ENCODE measurements at regions not wholly inside any gene's neighbourhood (a gene's known extent, or its start where the extent isn't known, plus 50 kb on each side); places are given as distances from the start of the nearest gene placed in this dataset.

GRCh38 chr14:101057394-101057793 lies 153.9 kb upstream of the RTL1 start:
- Histone ChIP-seq H2AFZ (ENCODE audit: low read depth, low read length) (no peak overlapping the region), H3K27ac (ENCODE audit: low read length) (no peak overlapping the region), H4K20me1 (ENCODE audit: insufficient read depth) (no peaks in the 10 kb centered on the region), H3K27me3 (ENCODE audit: insufficient read depth, low read depth, low read length) (no peaks in the 10 kb centered on the region), H3K36me3 (ENCODE audit: insufficient read depth, low read length) (no peaks in the 10 kb centered on the region), H3K9me3 (ENCODE audit: low read length) (peaks cover under 1% of the 10 kb centered on the region), H3K9me2 (ENCODE audit: insufficient read depth, low read length) (no peaks in the 10 kb centered on the region), H3K79me2 (replicated peaks; ENCODE audit: insufficient read depth, low read length) (no peaks in the 10 kb centered on the region), H3F3A (ENCODE audit: insufficient read depth, low read length, poor library complexity, severe bottlenecking) (no peaks in the 10 kb centered on the region), H3K4me3 (ENCODE audit: low read length) (no peak overlapping the region), H3K9ac (ENCODE audit: low read length) (no peak overlapping the region), H3K4me2 (ENCODE audit: low read length) (no peak overlapping the region)
- TF ChIP-seq EP300 (conservative IDR thresholded peaks at IDR 0.05; ENCODE audit: poor library complexity, severe bottlenecking) (no peak), TAF1 (IDR thresholded peaks at IDR 0.05; ENCODE audit: low read depth) (no peak), POLR2AphosphoS5 (IDR thresholded peaks at IDR 0.05) (no peak), EZH2 (IDR thresholded peaks at IDR 0.05; ENCODE audit: borderline replicate concordance, insufficient read depth, low read length, poor library complexity, severe bottlenecking) (no peak), MXI1 (conservative IDR thresholded peaks at IDR 0.05; ENCODE audit: poor library complexity, severe bottlenecking) (no peak), SMC3 (conservative IDR thresholded peaks at IDR 0.05; ENCODE audit: poor library complexity) (no peak), RAD21 (conservative IDR thresholded peaks at IDR 0.05) (no peak), CTCF (IDR thresholded peaks at IDR 0.05; ENCODE audit: poor library complexity, severe bottlenecking) (no peak), REST (IDR thresholded peaks at IDR 0.05; ENCODE audit: borderline replicate concordance) (no peak)

GRCh38 chr14:101058571-101058970 lies 155.0 kb upstream of the RTL1 start:
- H3K4me3 ChIP-seq (ENCODE audit: low read length) = no peak overlapping the region
- H3K27ac ChIP-seq (ENCODE audit: low read length) = no peak overlapping the region
- H3F3A ChIP-seq (ENCODE audit: insufficient read depth, low read length, poor library complexity, severe bottlenecking) = no peaks in the 10 kb centered on the region
- no peak for TF ChIP-seq EZH2 (IDR thresholded peaks at IDR 0.05; ENCODE audit: borderline replicate concordance, insufficient read depth, low read length, poor library complexity, severe bottlenecking)
- TF ChIP-seq TAF1 (IDR thresholded peaks at IDR 0.05; ENCODE audit: low read depth) = no peak
- TF ChIP-seq CTCF (IDR thresholded peaks at IDR 0.05; ENCODE audit: poor library complexity, severe bottlenecking) = no peak
- no peak for TF ChIP-seq RAD21 (conservative IDR thresholded peaks at IDR 0.05)
- no peak for TF ChIP-seq SMC3 (conservative IDR thresholded peaks at IDR 0.05; ENCODE audit: poor library complexity)
- no peak for TF ChIP-seq MXI1 (conservative IDR thresholded peaks at IDR 0.05; ENCODE audit: poor library complexity, severe bottlenecking)
- no peak for TF ChIP-seq POLR2AphosphoS5 (IDR thresholded peaks at IDR 0.05)
- no peak for TF ChIP-seq REST (IDR thresholded peaks at IDR 0.05; ENCODE audit: borderline replicate concordance)
- no peaks in the 10 kb centered on the region for H3K27me3 ChIP-seq (ENCODE audit: insufficient read depth, low read depth, low read length)
- no peaks in the 10 kb centered on the region for H3K36me3 ChIP-seq (ENCODE audit: insufficient read depth, low read length)
- H3K9me2 ChIP-seq (ENCODE audit: insufficient read depth, low read length) = no peaks in the 10 kb centered on the region
- H3K4me2 ChIP-seq (ENCODE audit: low read length) = no peak overlapping the region
- no peaks in the 10 kb centered on the region for H3K79me2 ChIP-seq (replicated peaks; ENCODE audit: insufficient read depth, low read length)
- H4K20me1 ChIP-seq (ENCODE audit: insufficient read depth) = no peaks in the 10 kb centered on the region
- H2AFZ ChIP-seq (ENCODE audit: low read depth, low read length) = no peak overlapping the region
- H3K9ac ChIP-seq (ENCODE audit: low read length) = no peak overlapping the region
- H3K9me3 ChIP-seq (ENCODE audit: low read length) = no peaks in the 10 kb centered on the region

Measured in neural cell (in vitro differentiated cells).